ENCODE measurements at regions not wholly inside any gene's neighbourhood (a gene's known extent, or its start where the extent isn't known, plus 50 kb on each side); places are given as distances from the start of the nearest gene placed in this dataset.

DNA sequence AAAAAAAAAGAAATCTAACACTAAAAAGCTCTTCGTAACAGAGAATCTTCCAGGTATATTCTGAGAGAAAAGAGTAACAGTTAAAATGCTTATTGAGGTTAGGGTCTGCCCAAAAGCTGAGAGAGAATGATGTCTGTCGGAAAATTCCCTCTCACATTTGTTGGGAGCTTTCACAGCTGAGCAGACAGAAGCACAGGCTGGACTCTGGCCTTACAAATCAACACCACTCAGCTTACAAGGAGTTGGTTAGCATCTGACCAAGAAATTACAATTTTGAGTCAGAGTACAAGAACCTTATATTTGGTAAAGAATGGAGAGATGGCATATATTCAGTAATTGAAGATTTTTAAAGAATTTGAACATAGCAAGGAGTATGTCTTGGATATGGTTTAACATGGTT is 1561.0 kb upstream of the RAG2 start:
- in situ Hi-C loops (cut with MboI), result no loop called here
- WGBS (ENCODE audit: insufficient coverage, insufficient replicate concordance, low lambda C conversion rate, missing lambda C conversion rate), result 0% methylated on average over 2 of the region's 2 CpGs
- H3K4me1 ChIP-seq (ENCODE audit: control insufficient read depth, insufficient read depth, low read length), result no peaks in the 10 kb centered on the region
- H3K36me3 ChIP-seq (ENCODE audit: control insufficient read depth in 2 of 2, insufficient read depth in 2 of 2, low read length in 1 of 2), result no peaks in the 10 kb centered on the region
- TF ChIP-seq CHD4 (IDR thresholded peaks at IDR 0.05) (no peak), NR2F1 (conservative IDR thresholded peaks at IDR 0.05) (no peak), NRF1 (conservative IDR thresholded peaks at IDR 0.05; ENCODE audit: low read depth, low read length) (no peak), MXI1 (IDR thresholded peaks at IDR 0.05; ENCODE audit: low read depth, low read length) (no peak), ASH2L (IDR thresholded peaks at IDR 0.05; ENCODE audit: borderline replicate concordance, low read depth) (no peak), JUNB (IDR thresholded peaks at IDR 0.05) (no peak), RB1 (IDR thresholded peaks at IDR 0.05; ENCODE audit: borderline replicate concordance) (no peak), HSF1 (IDR thresholded peaks at IDR 0.05; ENCODE audit: low read depth, low read length) (no peak), ZBED1 (IDR thresholded peaks at IDR 0.05; ENCODE audit: borderline replicate concordance) (no peak)
- TF ChIP-seq, protein P1, sequence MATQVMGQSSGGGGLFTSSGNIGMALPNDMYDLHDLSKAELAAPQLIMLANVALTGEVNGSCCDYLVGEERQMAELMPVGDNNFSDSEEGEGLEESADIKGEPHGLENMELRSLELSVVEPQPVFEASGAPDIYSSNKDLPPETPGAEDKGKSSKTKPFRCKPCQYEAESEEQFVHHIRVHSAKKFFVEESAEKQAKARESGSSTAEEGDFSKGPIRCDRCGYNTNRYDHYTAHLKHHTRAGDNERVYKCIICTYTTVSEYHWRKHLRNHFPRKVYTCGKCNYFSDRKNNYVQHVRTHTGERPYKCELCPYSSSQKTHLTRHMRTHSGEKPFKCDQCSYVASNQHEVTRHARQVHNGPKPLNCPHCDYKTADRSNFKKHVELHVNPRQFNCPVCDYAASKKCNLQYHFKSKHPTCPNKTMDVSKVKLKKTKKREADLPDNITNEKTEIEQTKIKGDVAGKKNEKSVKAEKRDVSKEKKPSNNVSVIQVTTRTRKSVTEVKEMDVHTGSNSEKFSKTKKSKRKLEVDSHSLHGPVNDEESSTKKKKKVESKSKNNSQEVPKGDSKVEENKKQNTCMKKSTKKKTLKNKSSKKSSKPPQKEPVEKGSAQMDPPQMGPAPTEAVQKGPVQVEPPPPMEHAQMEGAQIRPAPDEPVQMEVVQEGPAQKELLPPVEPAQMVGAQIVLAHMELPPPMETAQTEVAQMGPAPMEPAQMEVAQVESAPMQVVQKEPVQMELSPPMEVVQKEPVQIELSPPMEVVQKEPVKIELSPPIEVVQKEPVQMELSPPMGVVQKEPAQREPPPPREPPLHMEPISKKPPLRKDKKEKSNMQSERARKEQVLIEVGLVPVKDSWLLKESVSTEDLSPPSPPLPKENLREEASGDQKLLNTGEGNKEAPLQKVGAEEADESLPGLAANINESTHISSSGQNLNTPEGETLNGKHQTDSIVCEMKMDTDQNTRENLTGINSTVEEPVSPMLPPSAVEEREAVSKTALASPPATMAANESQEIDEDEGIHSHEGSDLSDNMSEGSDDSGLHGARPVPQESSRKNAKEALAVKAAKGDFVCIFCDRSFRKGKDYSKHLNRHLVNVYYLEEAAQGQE (IDR thresholded peaks at IDR 0.05; ENCODE audit: low read depth, low read length), result no peak
- H2AFZ ChIP-seq (ENCODE audit: control insufficient read depth, low read depth, low read length), result no peak overlapping the region
- SMC1A ChIA-PET (ENCODE audit: uncharacterized antibody, unreplicated experiment), result no interaction called here
- CTCF ChIA-PET, result interaction anchor here (0.7 kb wide), 1 partner anchor 27 kb away, joined by 4 read pairs; no protein-coding TSS in a partner anchor
- no peak overlapping the region for H3K27ac ChIP-seq (ENCODE audit: control insufficient read depth, insufficient read depth)
- H3K4me2 ChIP-seq (ENCODE audit: control insufficient read depth, insufficient read depth), result no peak overlapping the region
- H3K79me2 ChIP-seq (ENCODE audit: control insufficient read depth, insufficient read depth, low read length), result no peaks in the 10 kb centered on the region
- FAIRE-seq (no peak), DNase-seq (ENCODE audit: low read depth, low spot score) (no peak), ATAC-seq (no peak)
- RAD21 ChIA-PET (ENCODE audit: unreplicated experiment), result no interaction called here
- no peaks in the 10 kb centered on the region for H4K20me1 ChIP-seq (ENCODE audit: control insufficient read depth, insufficient read depth)
- H3K9ac ChIP-seq (ENCODE audit: control insufficient read depth, insufficient read depth, low read length), result no peak overlapping the region
- no peak overlapping the region for H3K4me3 ChIP-seq
- no peaks in the 10 kb centered on the region for H3K9me3 ChIP-seq (replicated peaks; ENCODE audit: control insufficient read depth, insufficient read depth, low read length)
- no peaks in the 10 kb centered on the region for H3K27me3 ChIP-seq (replicated peaks in 1 of 2; ENCODE audit: control insufficient read depth in 2 of 2, insufficient read depth in 2 of 2, low read length in 1 of 2)
- POLR2A ChIA-PET, result no interaction called here
- intact Hi-C loops (cut with micrococcal nuclease; ENCODE audit: unreplicated experiment), result no loop called here
- no TSS peak for BruUV-seq (replicated peaks)

Data from GM12878 (cell line).